WTC11 (cell line): ENCODE measurements at regions not wholly inside any gene's neighbourhood (a gene's known extent, or its start where the extent isn't known, plus 50 kb on each side); places are given as distances from the start of the nearest gene placed in this dataset.
A peak's percentile ranks its signal among the peaks of the same experiment; 100 is the strongest.

Experiments used
- ATAC-seq: fragments of 200-7000 bp; cut with Tn5 transposase; 2 replicates; pipeline ENCODE4 v1.10.0; 2021; ENCODE audit warnings: mild to moderate bottlenecking, moderate library complexity
- CTCF ChIA-PET: fragments of 300-600 bp; sonication (Branson Sonifier 250); formaldehyde crosslinking; loops from one replicate; lab custom pipeline; 2021; ENCODE audit warnings: antibody characterized with exemption; lab: Charles Lee
- POLR2A ChIA-PET: fragments of 350-600 bp; sonication (Branson Sonifier 250); formaldehyde crosslinking; loops from one replicate; lab custom pipeline; 2021; ENCODE audit warnings: antibody characterized with exemption; lab: Charles Lee
- DNase-seq: peaks from one replicate; pipeline ENCODE4 v3.0.0; 2021; ENCODE audit warnings: low spot score
- H3K27ac Mint-ChIP-seq: 2 replicates; pipeline ENCODE4 v1.8.0; 2021; ENCODE audit warnings: mixed read lengths
- H3K27me3 Mint-ChIP-seq: 2 replicates; pipeline ENCODE4 v1.8.0; 2021; ENCODE audit warnings: low read depth, mild to moderate bottlenecking, moderate library complexity, mixed read lengths
- H3K36me3 Mint-ChIP-seq: 2 replicates; pipeline ENCODE4 v1.8.0; 2021; ENCODE audit warnings: mixed read lengths
- H3K4me1 Mint-ChIP-seq: 2 replicates; pipeline ENCODE4 v1.8.0; 2022; ENCODE audit warnings: mixed read lengths
- H3K4me3 Mint-ChIP-seq: 2 replicates; pipeline ENCODE4 v1.8.0; 2021; ENCODE audit warnings: mild to moderate bottlenecking, moderate library complexity, mixed read lengths
- H3K9me3 Mint-ChIP-seq: 2 replicates; pipeline ENCODE4 v1.8.0; 2021; ENCODE audit warnings: mixed read lengths
- ATF3 ChIP-seq: sonication (generic); formaldehyde crosslinking; conservative IDR thresholded peaks from 2 replicates; pipeline ENCODE4 v1.8.1; 2022; ENCODE audit warnings: mild to moderate bottlenecking, missing genetic modification reagents
- CREM ChIP-seq: sonication (generic); formaldehyde crosslinking; IDR thresholded peaks from 2 replicates; pipeline ENCODE4 v1.8.1; 2022; ENCODE audit warnings: mild to moderate bottlenecking, missing genetic modification reagents, moderate library complexity
- CTCF ChIP-seq: fragments of 200-600 bp; IDR thresholded peaks from 2 replicates; pipeline ENCODE4 v1.8.0; 2022; ENCODE audit warnings: antibody characterized with exemption
- ELF4 ChIP-seq: sonication (generic); formaldehyde crosslinking; IDR thresholded peaks from 2 replicates; pipeline ENCODE4 v1.8.1; 2022; ENCODE audit warnings: low read depth, mild to moderate bottlenecking, moderate library complexity, missing genetic modification reagents
- EMX1 ChIP-seq: fragments of 250-450 bp; sonication (Bioruptor Pico); IDR thresholded peaks from 2 replicates; pipeline ENCODE4 v1.8.0; 2021; ENCODE audit warnings: mild to moderate bottlenecking
- ETV6 ChIP-seq: sonication (generic); formaldehyde crosslinking; IDR thresholded peaks from 2 replicates; pipeline ENCODE4 v1.8.1; 2022; ENCODE audit warnings: mild to moderate bottlenecking, missing genetic modification reagents
- FOXK1 ChIP-seq: sonication (generic); formaldehyde crosslinking; IDR thresholded peaks from 2 replicates; pipeline ENCODE4 v1.8.0; 2022; ENCODE audit warnings: mild to moderate bottlenecking, moderate library complexity, missing genetic modification reagents
- GRHL2 ChIP-seq: fragments of 250-450 bp; sonication (Bioruptor Pico); IDR thresholded peaks from 2 replicates; pipeline ENCODE4 v1.8.0; 2022; ENCODE audit warnings: mild to moderate bottlenecking, moderate library complexity; ENCODE audit not compliant: insufficient replicate concordance, severe bottlenecking
- PRDM15 ChIP-seq: sonication (generic); formaldehyde crosslinking; IDR thresholded peaks from 2 replicates; pipeline ENCODE4 v1.8.0; 2022; ENCODE audit warnings: missing genetic modification reagents
- PRRX2 ChIP-seq: fragments of 250-450 bp; sonication (Bioruptor Pico); IDR thresholded peaks from 2 replicates; pipeline ENCODE4 v1.8.0; 2021; ENCODE audit warnings: mild to moderate bottlenecking
- SMAD3 ChIP-seq: sonication (generic); formaldehyde crosslinking; IDR thresholded peaks from 2 replicates; pipeline ENCODE4 v1.8.0; 2022; ENCODE audit warnings: missing genetic modification reagents, mild to moderate bottlenecking, borderline replicate concordance
- TEAD4 ChIP-seq: sonication (generic); formaldehyde crosslinking; IDR thresholded peaks from 2 replicates; pipeline ENCODE4 v1.8.0; 2022; ENCODE audit warnings: mild to moderate bottlenecking, missing genetic modification reagents
- TP53 ChIP-seq: sonication (generic); formaldehyde crosslinking; IDR thresholded peaks from 2 replicates; pipeline ENCODE4 v1.8.1; 2023; ENCODE audit warnings: mild to moderate bottlenecking, missing genetic modification reagents
- ZNF396 ChIP-seq: fragments of 250-450 bp; sonication (Bioruptor Pico); IDR thresholded peaks from 2 replicates; pipeline ENCODE4 v1.8.0; 2021; ENCODE audit warnings: mild to moderate bottlenecking, moderate library complexity, borderline replicate concordance
- TF ChIP-seq, protein P1 (sequence below): fragments of 250-450 bp; sonication (Bioruptor Pico); IDR thresholded peaks from 2 replicates; pipeline ENCODE4 v1.9.0; 2021; ENCODE audit warnings: mild to moderate bottlenecking, borderline replicate concordance
- TF ChIP-seq, protein P2 (sequence below): fragments of 250-450 bp; sonication (Bioruptor Pico); IDR thresholded peaks from 2 replicates; pipeline ENCODE4 v1.8.0; 2021; ENCODE audit warnings: mild to moderate bottlenecking
- TF ChIP-seq, protein P3 (sequence below): sonication (generic); formaldehyde crosslinking; IDR thresholded peaks from 2 replicates; pipeline ENCODE4 v1.8.1; 2023; ENCODE audit warnings: mild to moderate bottlenecking, missing genetic modification reagents, borderline replicate concordance
- TF ChIP-seq, protein P4 (sequence below): sonication (generic); formaldehyde crosslinking; IDR thresholded peaks from 2 replicates; pipeline ENCODE4 v1.8.1; 2023; ENCODE audit warnings: mild to moderate bottlenecking, missing genetic modification reagents, moderate library complexity

DNA sequence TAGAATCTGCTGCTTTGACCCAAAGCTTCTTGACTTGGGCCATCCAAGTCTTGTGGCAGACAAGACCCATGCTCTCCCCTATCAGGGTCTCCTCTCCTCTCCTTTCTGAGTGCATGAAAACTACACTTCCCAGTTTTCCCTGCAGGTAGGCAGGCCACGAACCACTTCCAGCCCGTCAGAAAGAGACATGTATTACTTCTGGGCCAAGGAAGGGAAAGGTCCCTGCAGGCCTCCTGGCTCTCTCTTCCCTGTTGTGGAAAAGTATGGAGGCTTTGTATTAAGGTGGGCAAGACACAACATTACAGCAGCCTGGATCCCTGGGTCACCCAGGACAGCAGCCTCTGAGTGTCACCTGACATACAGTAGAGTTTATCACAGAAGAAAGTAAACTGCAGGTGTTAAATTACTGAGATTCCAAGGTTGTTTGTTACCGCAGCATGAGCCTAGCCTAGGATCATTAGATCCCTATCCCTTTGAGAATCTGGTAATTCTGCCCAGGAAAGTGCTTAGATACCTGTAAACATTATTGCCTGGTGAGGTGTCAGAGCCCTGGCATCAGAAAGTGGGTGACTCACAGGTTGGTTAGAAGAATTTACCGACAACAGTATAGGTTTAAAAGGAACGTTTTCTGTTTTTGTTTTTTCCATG is 717.3 kb downstream of the MATN1 start:
- ATAC-seq: peak; percentile 81
- POLR2A ChIA-PET: no interaction called here

GRCh38 chr1:30001732-30002039 is 721.7 kb downstream of the MATN1 start:
- POLR2A ChIA-PET: no interaction called here
- H3K36me3 Mint-ChIP-seq: no peaks in the 10 kb centered on the region
- DNase-seq (no peak), ATAC-seq (no peak)
- no peaks in the 10 kb centered on the region for H3K27me3 Mint-ChIP-seq
- no peak overlapping the region for H3K27ac Mint-ChIP-seq
- no peak overlapping the region for H3K4me3 Mint-ChIP-seq
- CTCF ChIA-PET: no interaction called here
- peaks cover 10% of the 10 kb centered on the region; the same call in 1 of the 2 replicates for H3K9me3 Mint-ChIP-seq
- H3K4me1 Mint-ChIP-seq: peaks cover 17% of the 10 kb centered on the region
- no peak for TF ChIP-seq TEAD4 (CRISPR knock-in tag)
- no peak for TF ChIP-seq ATF3 (CRISPR knock-in tag)
- no peak for TF ChIP-seq SMAD3 (CRISPR knock-in tag)
- TF ChIP-seq ZNF396 (CRISPR knock-in tag): no peak
- no peak for TF ChIP-seq PRRX2
- no peak for TF ChIP-seq TP53
- no peak for TF ChIP-seq ELF4 (CRISPR knock-in tag)
- TF ChIP-seq, protein P1, sequence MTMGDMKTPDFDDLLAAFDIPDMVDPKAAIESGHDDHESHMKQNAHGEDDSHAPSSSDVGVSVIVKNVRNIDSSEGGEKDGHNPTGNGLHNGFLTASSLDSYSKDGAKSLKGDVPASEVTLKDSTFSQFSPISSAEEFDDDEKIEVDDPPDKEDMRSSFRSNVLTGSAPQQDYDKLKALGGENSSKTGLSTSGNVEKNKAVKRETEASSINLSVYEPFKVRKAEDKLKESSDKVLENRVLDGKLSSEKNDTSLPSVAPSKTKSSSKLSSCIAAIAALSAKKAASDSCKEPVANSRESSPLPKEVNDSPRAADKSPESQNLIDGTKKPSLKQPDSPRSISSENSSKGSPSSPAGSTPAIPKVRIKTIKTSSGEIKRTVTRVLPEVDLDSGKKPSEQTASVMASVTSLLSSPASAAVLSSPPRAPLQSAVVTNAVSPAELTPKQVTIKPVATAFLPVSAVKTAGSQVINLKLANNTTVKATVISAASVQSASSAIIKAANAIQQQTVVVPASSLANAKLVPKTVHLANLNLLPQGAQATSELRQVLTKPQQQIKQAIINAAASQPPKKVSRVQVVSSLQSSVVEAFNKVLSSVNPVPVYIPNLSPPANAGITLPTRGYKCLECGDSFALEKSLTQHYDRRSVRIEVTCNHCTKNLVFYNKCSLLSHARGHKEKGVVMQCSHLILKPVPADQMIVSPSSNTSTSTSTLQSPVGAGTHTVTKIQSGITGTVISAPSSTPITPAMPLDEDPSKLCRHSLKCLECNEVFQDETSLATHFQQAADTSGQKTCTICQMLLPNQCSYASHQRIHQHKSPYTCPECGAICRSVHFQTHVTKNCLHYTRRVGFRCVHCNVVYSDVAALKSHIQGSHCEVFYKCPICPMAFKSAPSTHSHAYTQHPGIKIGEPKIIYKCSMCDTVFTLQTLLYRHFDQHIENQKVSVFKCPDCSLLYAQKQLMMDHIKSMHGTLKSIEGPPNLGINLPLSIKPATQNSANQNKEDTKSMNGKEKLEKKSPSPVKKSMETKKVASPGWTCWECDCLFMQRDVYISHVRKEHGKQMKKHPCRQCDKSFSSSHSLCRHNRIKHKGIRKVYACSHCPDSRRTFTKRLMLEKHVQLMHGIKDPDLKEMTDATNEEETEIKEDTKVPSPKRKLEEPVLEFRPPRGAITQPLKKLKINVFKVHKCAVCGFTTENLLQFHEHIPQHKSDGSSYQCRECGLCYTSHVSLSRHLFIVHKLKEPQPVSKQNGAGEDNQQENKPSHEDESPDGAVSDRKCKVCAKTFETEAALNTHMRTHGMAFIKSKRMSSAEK (CRISPR knock-in tag): no peak
- no peak for TF ChIP-seq PRDM15 (CRISPR knock-in tag)
- TF ChIP-seq FOXK1 (CRISPR knock-in tag): no peak
- no peak for TF ChIP-seq CTCF
- TF ChIP-seq, protein P2, sequence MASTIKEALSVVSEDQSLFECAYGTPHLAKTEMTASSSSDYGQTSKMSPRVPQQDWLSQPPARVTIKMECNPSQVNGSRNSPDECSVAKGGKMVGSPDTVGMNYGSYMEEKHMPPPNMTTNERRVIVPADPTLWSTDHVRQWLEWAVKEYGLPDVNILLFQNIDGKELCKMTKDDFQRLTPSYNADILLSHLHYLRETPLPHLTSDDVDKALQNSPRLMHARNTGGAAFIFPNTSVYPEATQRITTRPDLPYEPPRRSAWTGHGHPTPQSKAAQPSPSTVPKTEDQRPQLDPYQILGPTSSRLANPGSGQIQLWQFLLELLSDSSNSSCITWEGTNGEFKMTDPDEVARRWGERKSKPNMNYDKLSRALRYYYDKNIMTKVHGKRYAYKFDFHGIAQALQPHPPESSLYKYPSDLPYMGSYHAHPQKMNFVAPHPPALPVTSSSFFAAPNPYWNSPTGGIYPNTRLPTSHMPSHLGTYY (CRISPR knock-in tag): no peak
- TF ChIP-seq, protein P3, sequence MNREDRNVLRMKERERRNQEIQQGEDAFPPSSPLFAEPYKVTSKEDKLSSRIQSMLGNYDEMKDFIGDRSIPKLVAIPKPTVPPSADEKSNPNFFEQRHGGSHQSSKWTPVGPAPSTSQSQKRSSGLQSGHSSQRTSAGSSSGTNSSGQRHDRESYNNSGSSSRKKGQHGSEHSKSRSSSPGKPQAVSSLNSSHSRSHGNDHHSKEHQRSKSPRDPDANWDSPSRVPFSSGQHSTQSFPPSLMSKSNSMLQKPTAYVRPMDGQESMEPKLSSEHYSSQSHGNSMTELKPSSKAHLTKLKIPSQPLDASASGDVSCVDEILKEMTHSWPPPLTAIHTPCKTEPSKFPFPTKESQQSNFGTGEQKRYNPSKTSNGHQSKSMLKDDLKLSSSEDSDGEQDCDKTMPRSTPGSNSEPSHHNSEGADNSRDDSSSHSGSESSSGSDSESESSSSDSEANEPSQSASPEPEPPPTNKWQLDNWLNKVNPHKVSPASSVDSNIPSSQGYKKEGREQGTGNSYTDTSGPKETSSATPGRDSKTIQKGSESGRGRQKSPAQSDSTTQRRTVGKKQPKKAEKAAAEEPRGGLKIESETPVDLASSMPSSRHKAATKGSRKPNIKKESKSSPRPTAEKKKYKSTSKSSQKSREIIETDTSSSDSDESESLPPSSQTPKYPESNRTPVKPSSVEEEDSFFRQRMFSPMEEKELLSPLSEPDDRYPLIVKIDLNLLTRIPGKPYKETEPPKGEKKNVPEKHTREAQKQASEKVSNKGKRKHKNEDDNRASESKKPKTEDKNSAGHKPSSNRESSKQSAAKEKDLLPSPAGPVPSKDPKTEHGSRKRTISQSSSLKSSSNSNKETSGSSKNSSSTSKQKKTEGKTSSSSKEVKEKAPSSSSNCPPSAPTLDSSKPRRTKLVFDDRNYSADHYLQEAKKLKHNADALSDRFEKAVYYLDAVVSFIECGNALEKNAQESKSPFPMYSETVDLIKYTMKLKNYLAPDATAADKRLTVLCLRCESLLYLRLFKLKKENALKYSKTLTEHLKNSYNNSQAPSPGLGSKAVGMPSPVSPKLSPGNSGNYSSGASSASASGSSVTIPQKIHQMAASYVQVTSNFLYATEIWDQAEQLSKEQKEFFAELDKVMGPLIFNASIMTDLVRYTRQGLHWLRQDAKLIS (CRISPR knock-in tag): no peak

More for the DNA sequence above, 717.3 kb downstream of the MATN1 start:
- no peak for DNase-seq
- Mint-ChIP-seq H3K4me1 (peaks cover 31% of the 10 kb centered on the region), H3K27ac (peak overlapping the region; percentile 84; the same call in 1 of the 2 replicates), H3K36me3 (peaks cover 7% of the 10 kb centered on the region; the same call in 1 of the 2 replicates), H3K27me3 (no peaks in the 10 kb centered on the region), H3K4me3 (no peak overlapping the region), H3K9me3 (peaks cover 10% of the 10 kb centered on the region; the same call in 1 of the 2 replicates)
- CTCF ChIA-PET: no interaction called here
- TF ChIP-seq ETV6 (CRISPR knock-in tag) (no peak), GRHL2 (no peak), EMX1 (no peak), CREM (no peak)
- TF ChIP-seq, protein P4, sequence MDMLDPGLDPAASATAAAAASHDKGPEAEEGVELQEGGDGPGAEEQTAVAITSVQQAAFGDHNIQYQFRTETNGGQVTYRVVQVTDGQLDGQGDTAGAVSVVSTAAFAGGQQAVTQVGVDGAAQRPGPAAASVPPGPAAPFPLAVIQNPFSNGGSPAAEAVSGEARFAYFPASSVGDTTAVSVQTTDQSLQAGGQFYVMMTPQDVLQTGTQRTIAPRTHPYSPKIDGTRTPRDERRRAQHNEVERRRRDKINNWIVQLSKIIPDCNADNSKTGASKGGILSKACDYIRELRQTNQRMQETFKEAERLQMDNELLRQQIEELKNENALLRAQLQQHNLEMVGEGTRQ: 0 out of 2 replicates have a peak, but pooled peaks have one; percentile 34
